Neural cell (in vitro differentiated cells): ENCODE measurements at regions not wholly inside any gene's neighbourhood (a gene's known extent, or its start where the extent isn't known, plus 50 kb on each side); places are given as distances from the start of the nearest gene placed in this dataset.
A peak's percentile ranks its signal among the peaks of the same experiment; 100 is the strongest.

ENCODE experiments used
- H2AFZ ChIP-seq: fragments of 200-600, 300-800 bp; sonication (generic), shearing (Covaris generic); 2 replicates; pipeline ENCODE4 v1.6.0; 2014; ENCODE audit warnings: low read depth, mild to moderate bottlenecking, antibody characterized with exemption, low read length, moderate library complexity
- H3F3A ChIP-seq: fragments of 200-600 bp; shearing (Covaris generic); 2 replicates; pipeline ENCODE4 v1.6.1; 2016; ENCODE audit warnings: mild to moderate bottlenecking, moderate library complexity, mixed read lengths, antibody characterized with exemption, low read length; ENCODE audit not compliant: insufficient read depth, poor library complexity, severe bottlenecking
- H3K27ac ChIP-seq: fragments of 200-600, 300-800 bp; sonication (generic), shearing (Covaris generic); 2 replicates; pipeline ENCODE4 v1.5.1; 2014; ENCODE audit warnings: mild to moderate bottlenecking, low read length, moderate library complexity
- H3K27me3 ChIP-seq: fragments of 300-800, 200-600 bp; sonication (generic), shearing (Covaris generic); 2 replicates; pipeline ENCODE4 v1.6.0; 2014; ENCODE audit warnings: mild to moderate bottlenecking, low read depth, low read length, moderate library complexity; ENCODE audit not compliant: insufficient read depth
- H3K36me3 ChIP-seq: fragments of 300-800, 200-600 bp; sonication (generic), shearing (Covaris generic); 2 replicates; pipeline ENCODE4 v1.5.1; 2014; ENCODE audit warnings: mild to moderate bottlenecking, antibody characterized with exemption, low read length, moderate library complexity; ENCODE audit not compliant: insufficient read depth
- H3K4me2 ChIP-seq: fragments of 300-800, 200-600 bp; sonication (generic), shearing (Covaris generic); 2 replicates; pipeline ENCODE4 v1.6.0; 2014; ENCODE audit warnings: mild to moderate bottlenecking, low read length
- H3K4me3 ChIP-seq: fragments of 300-800, 200-600 bp; sonication (generic), shearing (Covaris generic); 2 replicates; pipeline ENCODE4 v1.5.1; 2014; ENCODE audit warnings: mild to moderate bottlenecking, low read length, moderate library complexity
- H3K79me2 ChIP-seq: fragments of 200-600 bp; shearing (Covaris generic); replicated peaks from 2 replicates; pipeline ENCODE4 v1.6.0; 2014; ENCODE audit warnings: mild to moderate bottlenecking, low read length, moderate library complexity; ENCODE audit not compliant: insufficient read depth
- H3K9ac ChIP-seq: fragments of 300-800, 200-600 bp; sonication (generic), shearing (Covaris generic); 2 replicates; pipeline ENCODE4 v1.6.1; 2016; ENCODE audit warnings: mild to moderate bottlenecking, low read length, mixed read lengths
- H3K9me2 ChIP-seq: fragments of 200-600 bp; shearing (Covaris generic); 2 replicates; pipeline ENCODE4 v1.6.1; 2016; ENCODE audit warnings: mild to moderate bottlenecking, low read length, mixed read lengths; ENCODE audit not compliant: insufficient read depth
- H3K9me3 ChIP-seq: fragments of 200-600, 300-800 bp; sonication (generic), shearing (Covaris generic); 2 replicates; pipeline ENCODE4 v1.6.1; 2016; ENCODE audit warnings: mild to moderate bottlenecking, mixed run types, low read length, moderate library complexity, mixed read lengths
- H4K20me1 ChIP-seq: fragments of 200-600 bp; shearing (Covaris generic); 2 replicates; pipeline ENCODE4 v1.6.1; 2016; ENCODE audit warnings: mild to moderate bottlenecking, mixed run types; ENCODE audit not compliant: insufficient read depth
- CTCF ChIP-seq: fragments of 450-650 bp; IDR thresholded peaks from 2 replicates; pipeline ENCODE4 v1.5.1; 2014; ENCODE audit warnings: antibody characterized with exemption, mild to moderate bottlenecking, moderate library complexity; ENCODE audit not compliant: poor library complexity, severe bottlenecking
- EP300 ChIP-seq: fragments of 450-650 bp; conservative IDR thresholded peaks from 2 replicates; pipeline ENCODE4 v1.6.1; 2014; ENCODE audit warnings: antibody characterized with exemption, mild to moderate bottlenecking, moderate library complexity; ENCODE audit not compliant: poor library complexity, severe bottlenecking
- EZH2 ChIP-seq: fragments of 200-600, 300-800 bp; shearing (Covaris generic), sonication (generic); IDR thresholded peaks from 2 replicates; pipeline ENCODE4 v1.6.1; 2014; ENCODE audit warnings: antibody characterized with exemption, low read length, borderline replicate concordance, mild to moderate bottlenecking; ENCODE audit not compliant: insufficient read depth, poor library complexity, severe bottlenecking
- MXI1 ChIP-seq: fragments of 450-650 bp; conservative IDR thresholded peaks from 2 replicates; pipeline ENCODE4 v1.6.1; 2014; ENCODE audit warnings: antibody characterized with exemption, mild to moderate bottlenecking; ENCODE audit not compliant: poor library complexity, severe bottlenecking
- POLR2AphosphoS5 ChIP-seq: IDR thresholded peaks from 2 replicates; pipeline ENCODE4 v1.6.1; 2012
- RAD21 ChIP-seq: fragments of 450-650 bp; conservative IDR thresholded peaks from 2 replicates; pipeline ENCODE4 v1.6.1; 2014; ENCODE audit warnings: antibody characterized with exemption, mild to moderate bottlenecking, moderate library complexity
- SMC3 ChIP-seq: fragments of 450-650 bp; conservative IDR thresholded peaks from 2 replicates; pipeline ENCODE4 v1.6.1; 2014; ENCODE audit warnings: antibody characterized with exemption, mild to moderate bottlenecking, moderate library complexity; ENCODE audit not compliant: poor library complexity
- TAF1 ChIP-seq: IDR thresholded peaks from 2 replicates; pipeline ENCODE4 v1.6.1; 2012; ENCODE audit warnings: low read depth
- TF ChIP-seq, protein P1 (sequence below): IDR thresholded peaks from 2 replicates; pipeline ENCODE4 v1.6.1; 2012; ENCODE audit warnings: borderline replicate concordance

DNA sequence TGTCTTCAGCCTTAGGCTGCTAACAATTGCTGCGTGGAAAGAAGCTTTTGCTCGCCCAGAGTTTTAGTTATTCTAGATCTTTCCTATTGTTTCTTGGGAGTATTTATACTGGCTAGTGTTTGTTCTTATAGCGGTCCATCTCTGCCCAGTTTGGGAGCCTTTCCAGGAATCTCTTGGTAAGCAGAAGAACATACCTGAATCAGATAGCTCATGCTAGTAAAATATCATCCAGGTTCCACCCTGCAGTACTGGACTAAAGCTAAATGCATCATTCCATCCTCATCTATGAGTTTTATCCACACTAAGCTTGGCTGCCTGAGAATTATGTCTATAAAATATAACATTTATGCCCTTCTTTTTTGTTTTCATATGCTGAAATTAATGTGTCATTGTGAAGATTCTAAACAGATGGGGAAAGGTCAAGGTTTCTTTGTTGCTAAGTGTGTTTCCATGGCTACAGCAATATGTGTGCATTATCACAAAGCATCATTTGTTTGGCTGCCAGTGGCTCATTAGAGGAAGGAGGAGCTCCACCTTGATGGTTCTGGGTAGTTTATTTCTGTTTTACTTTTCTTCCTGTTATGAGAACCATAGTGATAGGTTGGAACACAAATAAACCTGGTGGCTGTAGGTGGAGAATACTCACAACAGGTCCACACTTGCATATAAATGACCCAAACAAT is 182.8 kb downstream of the PIK3C3 start:
- Histone ChIP-seq H3K79me2 (no peaks in the 10 kb centered on the region), H2AFZ (no peak overlapping the region), H3K4me2 (peak overlapping the region; percentile 3), H3K36me3 (no peaks in the 10 kb centered on the region), H3K4me3 (peak overlapping the region; percentile 11), H3K9me2 (no peaks in the 10 kb centered on the region), H3F3A (no peaks in the 10 kb centered on the region), H3K9ac (peak overlapping the region; percentile 26), H3K27ac (peak overlapping the region; percentile 63), H3K27me3 (no peaks in the 10 kb centered on the region), H3K9me3 (peaks cover 9% of the 10 kb centered on the region), H4K20me1 (no peaks in the 10 kb centered on the region)
- no peak for TF ChIP-seq EZH2
- peak; percentile 27 for TF ChIP-seq EP300

DNA sequence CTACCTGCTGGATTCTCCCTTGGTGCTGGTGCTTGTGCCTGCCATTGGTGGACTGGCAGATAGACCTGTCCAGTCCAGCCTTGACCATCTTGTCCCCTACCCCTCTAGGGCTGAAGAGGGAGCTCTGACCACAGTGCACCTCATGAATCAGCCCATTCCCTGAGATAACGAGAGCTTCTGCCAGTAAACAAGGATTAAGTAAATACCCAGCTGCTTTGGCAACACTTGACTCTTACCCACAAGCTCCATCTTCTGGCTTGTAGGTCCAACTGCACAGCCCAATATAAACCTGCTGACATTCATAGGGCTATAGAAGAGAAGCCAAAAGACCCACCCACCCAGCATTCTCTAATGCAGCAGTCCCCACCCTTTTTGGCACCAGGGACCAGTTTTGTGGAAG is 186.4 kb downstream of the PIK3C3 start:
- Histone ChIP-seq H4K20me1 (no peaks in the 10 kb centered on the region), H3K36me3 (no peaks in the 10 kb centered on the region), H3K9ac (no peak overlapping the region), H2AFZ (no peak overlapping the region), H3K27me3 (no peaks in the 10 kb centered on the region), H3K79me2 (no peaks in the 10 kb centered on the region), H3K9me3 (peaks cover 9% of the 10 kb centered on the region), H3K9me2 (no peaks in the 10 kb centered on the region), H3K4me3 (no peak overlapping the region), H3K4me2 (no peak overlapping the region), H3F3A (no peaks in the 10 kb centered on the region), H3K27ac (no peak overlapping the region)
- no peak for TF ChIP-seq POLR2AphosphoS5
- no peak for TF ChIP-seq MXI1
- TF ChIP-seq, protein P1, sequence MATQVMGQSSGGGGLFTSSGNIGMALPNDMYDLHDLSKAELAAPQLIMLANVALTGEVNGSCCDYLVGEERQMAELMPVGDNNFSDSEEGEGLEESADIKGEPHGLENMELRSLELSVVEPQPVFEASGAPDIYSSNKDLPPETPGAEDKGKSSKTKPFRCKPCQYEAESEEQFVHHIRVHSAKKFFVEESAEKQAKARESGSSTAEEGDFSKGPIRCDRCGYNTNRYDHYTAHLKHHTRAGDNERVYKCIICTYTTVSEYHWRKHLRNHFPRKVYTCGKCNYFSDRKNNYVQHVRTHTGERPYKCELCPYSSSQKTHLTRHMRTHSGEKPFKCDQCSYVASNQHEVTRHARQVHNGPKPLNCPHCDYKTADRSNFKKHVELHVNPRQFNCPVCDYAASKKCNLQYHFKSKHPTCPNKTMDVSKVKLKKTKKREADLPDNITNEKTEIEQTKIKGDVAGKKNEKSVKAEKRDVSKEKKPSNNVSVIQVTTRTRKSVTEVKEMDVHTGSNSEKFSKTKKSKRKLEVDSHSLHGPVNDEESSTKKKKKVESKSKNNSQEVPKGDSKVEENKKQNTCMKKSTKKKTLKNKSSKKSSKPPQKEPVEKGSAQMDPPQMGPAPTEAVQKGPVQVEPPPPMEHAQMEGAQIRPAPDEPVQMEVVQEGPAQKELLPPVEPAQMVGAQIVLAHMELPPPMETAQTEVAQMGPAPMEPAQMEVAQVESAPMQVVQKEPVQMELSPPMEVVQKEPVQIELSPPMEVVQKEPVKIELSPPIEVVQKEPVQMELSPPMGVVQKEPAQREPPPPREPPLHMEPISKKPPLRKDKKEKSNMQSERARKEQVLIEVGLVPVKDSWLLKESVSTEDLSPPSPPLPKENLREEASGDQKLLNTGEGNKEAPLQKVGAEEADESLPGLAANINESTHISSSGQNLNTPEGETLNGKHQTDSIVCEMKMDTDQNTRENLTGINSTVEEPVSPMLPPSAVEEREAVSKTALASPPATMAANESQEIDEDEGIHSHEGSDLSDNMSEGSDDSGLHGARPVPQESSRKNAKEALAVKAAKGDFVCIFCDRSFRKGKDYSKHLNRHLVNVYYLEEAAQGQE = no peak
- no peak for TF ChIP-seq RAD21
- no peak for TF ChIP-seq EZH2
- no peak for TF ChIP-seq SMC3
- TF ChIP-seq TAF1 = no peak
- no peak for TF ChIP-seq CTCF
- no peak for TF ChIP-seq EP300
